NB4 (cell line): ENCODE measurements at regions not wholly inside any gene's neighbourhood (a gene's known extent, or its start where the extent isn't known, plus 50 kb on each side); places are given as distances from the start of the nearest gene placed in this dataset.

Source experiments
- DNase-seq: peaks from one replicate; pipeline ENCODE4 v3.0.0; 2010; ENCODE audit warnings: low read depth
- H3K4me3 ChIP-seq: one replicate; pipeline ENCODE4 v1.5.1; 2011; ENCODE audit warnings: mild to moderate bottlenecking, low read depth, low read length, moderate library complexity
- CTCF ChIP-seq: IDR thresholded peaks from one replicate; pipeline ENCODE4 v1.5.1; 2012; ENCODE audit warnings: low read depth, low read length
- MYC ChIP-seq: IDR thresholded peaks from 2 replicates; pipeline ENCODE4 v1.6.1; 2011; ENCODE audit warnings: low read depth, low read length
- POLR2A ChIP-seq: IDR thresholded peaks from 2 replicates; pipeline ENCODE4 v1.6.1; 2011; ENCODE audit warnings: mild to moderate bottlenecking; ENCODE audit not compliant: insufficient read length; ENCODE audit errors: extremely low read depth
- TF ChIP-seq, protein P1 (sequence below): IDR thresholded peaks from 2 replicates; pipeline ENCODE4 v1.6.1; 2011; ENCODE audit warnings: low read depth, low read length

DNA sequence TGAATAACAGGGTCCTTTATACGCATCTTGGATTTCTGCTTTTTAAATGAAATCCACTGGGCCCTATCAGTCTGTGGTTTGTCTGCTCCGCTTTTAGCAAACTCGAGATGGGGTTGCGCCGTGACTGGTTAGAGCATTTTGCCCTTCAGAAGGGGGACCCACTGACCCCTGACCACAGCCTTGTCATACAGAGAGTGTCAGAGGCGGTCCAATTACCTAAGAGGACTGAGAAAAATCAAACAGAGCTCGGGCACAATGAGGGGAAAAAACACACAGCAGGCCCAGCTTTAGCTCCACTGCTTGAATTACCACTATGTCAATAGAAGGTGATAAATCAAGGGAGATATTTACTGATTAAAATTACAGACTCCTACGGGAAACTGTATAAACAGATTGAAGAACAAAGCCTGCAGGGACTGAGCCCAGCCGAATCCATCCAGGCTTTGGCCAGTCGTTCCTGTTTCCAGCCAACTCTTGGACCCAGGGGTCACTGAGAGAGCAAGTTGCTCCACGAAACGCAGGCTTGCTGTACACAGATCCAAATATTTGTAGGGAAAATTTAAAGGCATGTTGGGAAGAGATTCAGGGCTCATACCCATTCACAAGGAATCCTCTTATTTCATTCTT is 131.9 kb upstream of the ZFHX3 start:
- H3K4me3 ChIP-seq, result no peak overlapping the region
- TF ChIP-seq, protein P1, sequence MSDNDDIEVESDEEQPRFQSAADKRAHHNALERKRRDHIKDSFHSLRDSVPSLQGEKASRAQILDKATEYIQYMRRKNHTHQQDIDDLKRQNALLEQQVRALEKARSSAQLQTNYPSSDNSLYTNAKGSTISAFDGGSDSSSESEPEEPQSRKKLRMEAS, result no peak
- TF ChIP-seq MYC, result no peak
- TF ChIP-seq CTCF, result no peak
- no peak for TF ChIP-seq POLR2A
- DNase-seq, result no peak

DNA sequence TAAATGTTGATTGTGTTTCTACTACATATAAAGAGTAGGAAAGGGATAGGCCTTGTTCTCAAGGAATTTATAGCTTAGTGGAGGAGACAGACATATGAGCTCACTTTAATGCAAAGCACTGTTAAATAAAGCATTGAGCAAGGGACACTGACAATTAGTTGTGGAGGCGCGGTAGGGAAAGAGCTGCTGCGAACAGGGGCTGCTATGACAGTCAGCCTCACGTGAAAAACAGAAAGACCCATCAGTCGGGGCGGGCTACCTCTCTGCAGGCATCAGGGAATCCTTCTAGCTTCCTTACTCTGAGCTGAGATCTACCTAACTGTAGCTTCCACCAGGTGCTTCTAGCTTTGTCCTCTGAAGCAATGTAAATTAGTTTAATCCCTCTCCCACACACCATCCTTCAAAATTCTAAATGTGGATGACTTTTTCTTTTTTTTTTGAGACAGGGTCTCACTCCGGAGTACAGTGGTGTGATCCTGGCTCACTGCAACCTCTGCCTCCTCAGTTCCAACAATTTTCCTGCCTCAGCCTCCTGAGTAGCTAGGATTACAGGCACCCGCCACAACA is 129.9 kb upstream of the ZFHX3 start:
- TF ChIP-seq CTCF, result no peak
- TF ChIP-seq, protein P1, result no peak
- no peak for TF ChIP-seq MYC
- no peak for TF ChIP-seq POLR2A
- H3K4me3 ChIP-seq, result no peak overlapping the region
- DNase-seq, result no peak

DNA sequence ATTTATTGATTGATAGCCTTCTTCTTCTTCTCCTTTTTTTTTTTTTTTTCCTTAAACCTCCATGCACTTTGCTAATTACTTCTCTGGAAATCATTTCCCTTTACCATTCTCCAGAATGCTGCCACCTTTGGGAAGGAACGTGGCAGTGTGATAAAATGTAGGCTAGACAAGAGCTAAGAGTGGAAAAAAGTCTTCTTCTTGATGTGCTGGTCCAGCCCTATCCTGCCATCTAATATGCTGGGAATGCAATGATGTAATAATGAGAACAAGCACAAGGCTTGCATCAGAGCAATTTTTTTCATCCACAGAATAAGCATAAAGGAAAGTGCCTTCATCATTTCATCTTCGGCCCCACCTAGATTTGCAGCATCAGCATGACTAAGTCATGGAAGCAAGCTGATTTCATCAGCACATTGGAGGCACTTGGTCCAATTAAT is 128.7 kb upstream of the ZFHX3 start:
- H3K4me3 ChIP-seq, result no peak overlapping the region
- no peak for DNase-seq
- TF ChIP-seq, protein P1, result no peak
- TF ChIP-seq POLR2A (no peak), CTCF (no peak), MYC (no peak)

DNA sequence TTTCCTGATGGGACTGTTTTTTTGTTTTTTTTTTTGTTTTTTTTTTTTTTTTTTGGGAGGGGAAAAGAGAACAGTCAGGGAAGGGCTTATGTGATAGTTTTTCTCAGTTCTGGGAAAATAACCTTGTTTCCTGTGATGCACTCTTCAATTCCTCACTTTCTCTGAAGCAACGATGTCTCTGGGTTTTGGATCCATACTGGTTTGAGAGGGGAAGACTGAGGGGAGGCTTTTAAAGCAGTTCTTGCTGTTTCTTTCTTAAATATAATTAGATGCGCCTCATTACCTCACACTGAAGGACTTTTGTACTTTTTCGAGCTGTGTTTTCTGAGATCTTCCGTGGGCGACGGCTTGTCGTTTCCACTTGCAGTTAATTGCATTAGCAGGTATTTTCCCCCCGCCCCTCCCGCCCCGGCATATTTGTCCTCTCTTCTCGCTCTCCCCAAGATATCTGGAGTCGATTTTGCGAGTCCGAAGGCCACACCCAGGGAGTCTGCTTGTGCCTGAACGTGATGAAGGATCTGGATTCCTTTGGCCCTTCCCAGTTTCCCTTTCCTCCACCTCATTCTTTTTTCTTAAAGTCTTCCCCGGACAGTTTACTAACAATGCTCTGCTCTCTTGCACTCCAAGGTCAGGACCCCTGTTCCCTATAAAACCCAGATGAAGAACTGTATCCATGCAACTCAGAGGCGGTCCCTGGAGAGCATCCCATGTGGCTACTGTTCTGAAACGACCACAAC is 125.2 kb upstream of the ZFHX3 start:
- H3K4me3 ChIP-seq, result no peak overlapping the region
- TF ChIP-seq MYC (no peak), CTCF (no peak)
- DNase-seq, result no peak

GRCh38 chr16:73172241-73172972 is 124.5 kb upstream of the ZFHX3 start:
- no peak for DNase-seq
- TF ChIP-seq POLR2A, result no peak
- TF ChIP-seq, protein P1, result no peak
- TF ChIP-seq CTCF, result no peak
- no peak for TF ChIP-seq MYC
- no peak overlapping the region for H3K4me3 ChIP-seq
